NB4 (cell line): ENCODE measurements at regions not wholly inside any gene's neighbourhood (a gene's known extent, or its start where the extent isn't known, plus 50 kb on each side); places are given as distances from the start of the nearest gene placed in this dataset.

Source experiments
- DNase-seq: peaks from one replicate; pipeline ENCODE4 v3.0.0; 2010; ENCODE audit warnings: low read depth
- H3K4me3 ChIP-seq: one replicate; pipeline ENCODE4 v1.5.1; 2011; ENCODE audit warnings: mild to moderate bottlenecking, low read depth, low read length, moderate library complexity
- MAX ChIP-seq: IDR thresholded peaks from 2 replicates; pipeline ENCODE4 v1.6.1; 2011; ENCODE audit warnings: low read depth, low read length
- MYC ChIP-seq: IDR thresholded peaks from 2 replicates; pipeline ENCODE4 v1.6.1; 2011; ENCODE audit warnings: low read depth, low read length
- POLR2A ChIP-seq: IDR thresholded peaks from 2 replicates; pipeline ENCODE4 v1.6.1; 2011; ENCODE audit warnings: mild to moderate bottlenecking; ENCODE audit not compliant: insufficient read length; ENCODE audit errors: extremely low read depth
- TF ChIP-seq, protein P1 (sequence below): IDR thresholded peaks from one replicate; pipeline ENCODE4 v1.5.1; 2012; ENCODE audit warnings: low read depth, low read length

DNA sequence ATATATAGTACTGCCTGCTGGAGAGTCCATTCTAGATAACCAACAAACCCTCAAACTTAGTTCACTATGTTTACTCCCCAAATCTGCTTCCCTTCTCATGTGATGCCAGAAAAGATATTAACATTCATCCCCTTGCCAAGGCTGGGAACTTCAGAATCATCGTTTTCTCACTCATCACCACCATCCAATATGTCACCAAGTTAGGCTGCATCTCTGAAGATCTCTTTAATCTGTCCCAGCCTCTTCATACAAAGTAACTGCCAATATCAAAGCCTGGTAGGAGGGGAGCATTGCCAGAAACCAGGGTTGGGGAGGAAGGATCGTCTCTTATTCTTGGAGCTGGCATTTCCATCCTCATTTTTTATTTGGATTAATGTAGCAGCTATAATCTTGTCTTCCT lies 71.6 kb downstream of the XCL2 start:
- no peak for TF ChIP-seq MAX
- TF ChIP-seq POLR2A, result no peak
- no peak for TF ChIP-seq MYC
- TF ChIP-seq, protein P1, sequence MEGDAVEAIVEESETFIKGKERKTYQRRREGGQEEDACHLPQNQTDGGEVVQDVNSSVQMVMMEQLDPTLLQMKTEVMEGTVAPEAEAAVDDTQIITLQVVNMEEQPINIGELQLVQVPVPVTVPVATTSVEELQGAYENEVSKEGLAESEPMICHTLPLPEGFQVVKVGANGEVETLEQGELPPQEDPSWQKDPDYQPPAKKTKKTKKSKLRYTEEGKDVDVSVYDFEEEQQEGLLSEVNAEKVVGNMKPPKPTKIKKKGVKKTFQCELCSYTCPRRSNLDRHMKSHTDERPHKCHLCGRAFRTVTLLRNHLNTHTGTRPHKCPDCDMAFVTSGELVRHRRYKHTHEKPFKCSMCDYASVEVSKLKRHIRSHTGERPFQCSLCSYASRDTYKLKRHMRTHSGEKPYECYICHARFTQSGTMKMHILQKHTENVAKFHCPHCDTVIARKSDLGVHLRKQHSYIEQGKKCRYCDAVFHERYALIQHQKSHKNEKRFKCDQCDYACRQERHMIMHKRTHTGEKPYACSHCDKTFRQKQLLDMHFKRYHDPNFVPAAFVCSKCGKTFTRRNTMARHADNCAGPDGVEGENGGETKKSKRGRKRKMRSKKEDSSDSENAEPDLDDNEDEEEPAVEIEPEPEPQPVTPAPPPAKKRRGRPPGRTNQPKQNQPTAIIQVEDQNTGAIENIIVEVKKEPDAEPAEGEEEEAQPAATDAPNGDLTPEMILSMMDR, result no peak
- H3K4me3 ChIP-seq, result no peak overlapping the region
- peak; percentile 12 for DNase-seq

GRCh38 chr1:168470901-168471431 lies 72.8 kb downstream of the XCL2 start:
- TF ChIP-seq, protein P1, result no peak
- no peak for TF ChIP-seq POLR2A
- no peak for TF ChIP-seq MAX
- TF ChIP-seq MYC, result no peak
- peak; percentile 58 for DNase-seq
- H3K4me3 ChIP-seq, result no peak overlapping the region

- H3K4me3 ChIP-seq, result no peak overlapping the region
- TF ChIP-seq, protein P1, result no peak
- TF ChIP-seq MAX, result 0 out of 2 replicates have a peak, but pooled peaks have one; percentile 47
- 0 out of 2 replicates have a peak, but pooled peaks have one; percentile 25 for TF ChIP-seq MYC
- peak; percentile 85 for DNase-seq
Measured at GRCh38 chr1:168469690-168470089, 74.1 kb downstream of the XCL2 start.

- no peak overlapping the region for H3K4me3 ChIP-seq
- no peak for TF ChIP-seq MYC
- no peak for TF ChIP-seq MAX
- no peak for TF ChIP-seq POLR2A
- TF ChIP-seq, protein P1, result no peak
- DNase-seq, result no peak
Measured at GRCh38 chr1:168468822-168469221, 75.0 kb downstream of the XCL2 start.

- DNase-seq, result no peak
- H3K4me3 ChIP-seq, result no peak overlapping the region
- no peak for TF ChIP-seq MAX
Measured at GRCh38 chr1:168468042-168468809, 75.6 kb downstream of the XCL2 start.

DNA sequence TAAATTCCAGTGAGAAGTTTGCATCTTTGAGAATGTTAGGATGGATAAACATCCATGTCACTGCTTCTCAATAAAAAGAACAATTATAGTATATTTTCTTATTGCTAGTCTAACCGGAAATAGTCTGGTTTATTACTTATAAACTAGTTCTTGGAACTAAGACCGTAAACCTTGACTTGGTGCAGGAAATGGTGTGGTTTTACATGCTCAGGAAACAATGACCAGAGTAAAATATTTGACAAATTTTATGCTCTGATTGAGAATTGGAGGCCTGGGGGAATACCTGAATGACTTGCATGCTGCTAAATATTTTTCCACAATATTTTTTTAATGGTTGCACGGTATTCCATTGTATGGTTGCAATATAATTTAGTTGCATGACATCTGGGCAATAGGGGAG lies 76.3 kb downstream of the XCL2 start:
- TF ChIP-seq, protein P1, result no peak
- TF ChIP-seq POLR2A (no peak), MAX (no peak), MYC (no peak)
- DNase-seq, result no peak
- no peak overlapping the region for H3K4me3 ChIP-seq
